Tibial nerve (tissue), 3 donors: ENCODE measurements at regions not wholly inside any gene's neighbourhood (a gene's known extent, or its start where the extent isn't known, plus 50 kb on each side); places are given as distances from the start of the nearest gene placed in this dataset.

Experiments used
- POLR2A ChIP-seq, 2 donors: fragments of 450-650 bp; IDR thresholded peaks; one replicate each; pipeline ENCODE4 v1.6.1; 2017; ENCODE audit warnings: antibody characterized with exemption in 2 of 2, mild to moderate bottlenecking in 2 of 2, moderate library complexity in 2 of 2
- TF ChIP-seq, protein P1 (sequence below), 5 experiments: fragments of 200-600 bp in 3 of 5; fragments of 450-650 bp in 2 of 5; sonication (generic) in 3 of 5; IDR thresholded peaks; one replicate each; pipeline ENCODE4 v1.5.1; 2016 to 2019; ENCODE audit warnings: antibody characterized with exemption in 5 of 5, mild to moderate bottlenecking in 3 of 5, moderate library complexity in 2 of 5

DNA sequence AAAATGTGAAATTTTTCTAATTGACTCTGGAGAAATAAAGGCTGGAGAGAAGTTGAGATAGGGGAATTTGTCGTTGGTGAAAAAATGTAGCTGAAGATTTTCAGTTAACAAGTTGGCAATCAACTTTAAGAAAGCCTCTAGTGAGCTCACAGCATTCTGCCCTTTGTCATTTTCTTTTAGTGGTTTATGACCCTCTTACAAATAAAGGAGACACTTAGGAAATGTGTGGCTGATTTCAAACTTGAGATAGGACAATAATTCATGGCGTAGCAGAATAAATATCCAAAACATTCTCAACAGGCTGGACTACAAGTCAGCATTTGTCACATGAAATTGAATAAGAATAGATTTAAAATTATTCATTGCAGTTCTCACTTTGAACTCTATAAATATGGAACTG, 412.5 kb upstream of the SPHKAP start:
- TF ChIP-seq, protein P1, sequence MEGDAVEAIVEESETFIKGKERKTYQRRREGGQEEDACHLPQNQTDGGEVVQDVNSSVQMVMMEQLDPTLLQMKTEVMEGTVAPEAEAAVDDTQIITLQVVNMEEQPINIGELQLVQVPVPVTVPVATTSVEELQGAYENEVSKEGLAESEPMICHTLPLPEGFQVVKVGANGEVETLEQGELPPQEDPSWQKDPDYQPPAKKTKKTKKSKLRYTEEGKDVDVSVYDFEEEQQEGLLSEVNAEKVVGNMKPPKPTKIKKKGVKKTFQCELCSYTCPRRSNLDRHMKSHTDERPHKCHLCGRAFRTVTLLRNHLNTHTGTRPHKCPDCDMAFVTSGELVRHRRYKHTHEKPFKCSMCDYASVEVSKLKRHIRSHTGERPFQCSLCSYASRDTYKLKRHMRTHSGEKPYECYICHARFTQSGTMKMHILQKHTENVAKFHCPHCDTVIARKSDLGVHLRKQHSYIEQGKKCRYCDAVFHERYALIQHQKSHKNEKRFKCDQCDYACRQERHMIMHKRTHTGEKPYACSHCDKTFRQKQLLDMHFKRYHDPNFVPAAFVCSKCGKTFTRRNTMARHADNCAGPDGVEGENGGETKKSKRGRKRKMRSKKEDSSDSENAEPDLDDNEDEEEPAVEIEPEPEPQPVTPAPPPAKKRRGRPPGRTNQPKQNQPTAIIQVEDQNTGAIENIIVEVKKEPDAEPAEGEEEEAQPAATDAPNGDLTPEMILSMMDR (IDR thresholded peaks at IDR 0.05): no peak
- no peak for TF ChIP-seq POLR2A (IDR thresholded peaks at IDR 0.05)
